ENCODE measurements at regions not wholly inside any gene's neighbourhood (a gene's known extent, or its start where the extent isn't known, plus 50 kb on each side); places are given as distances from the start of the nearest gene placed in this dataset.
"Not testable (repeated sequence)": the region's sequence is repeated elsewhere in the genome, so short reads cannot be mapped to it uniquely, and the experiment has no call there.

- not testable (repeated sequence) for H3K9me3 Mint-ChIP-seq, H3K4me1 Mint-ChIP-seq, DNase-seq, H3K36me3 Mint-ChIP-seq, H3K27ac Mint-ChIP-seq, H3K27me3 Mint-ChIP-seq, H3K4me3 Mint-ChIP-seq
Observed at GRCh38 chr14:105681606-105682185, 155.3 kb downstream of the TMEM121 start.

- H3K4me3 Mint-ChIP-seq, H3K27ac Mint-ChIP-seq, H3K27me3 Mint-ChIP-seq, DNase-seq, H3K4me1 Mint-ChIP-seq, H3K36me3 Mint-ChIP-seq, H3K9me3 Mint-ChIP-seq: not testable (repeated sequence)
Observed at GRCh38 chr14:105682442-105682841, 156.1 kb downstream of the TMEM121 start.

DNA sequence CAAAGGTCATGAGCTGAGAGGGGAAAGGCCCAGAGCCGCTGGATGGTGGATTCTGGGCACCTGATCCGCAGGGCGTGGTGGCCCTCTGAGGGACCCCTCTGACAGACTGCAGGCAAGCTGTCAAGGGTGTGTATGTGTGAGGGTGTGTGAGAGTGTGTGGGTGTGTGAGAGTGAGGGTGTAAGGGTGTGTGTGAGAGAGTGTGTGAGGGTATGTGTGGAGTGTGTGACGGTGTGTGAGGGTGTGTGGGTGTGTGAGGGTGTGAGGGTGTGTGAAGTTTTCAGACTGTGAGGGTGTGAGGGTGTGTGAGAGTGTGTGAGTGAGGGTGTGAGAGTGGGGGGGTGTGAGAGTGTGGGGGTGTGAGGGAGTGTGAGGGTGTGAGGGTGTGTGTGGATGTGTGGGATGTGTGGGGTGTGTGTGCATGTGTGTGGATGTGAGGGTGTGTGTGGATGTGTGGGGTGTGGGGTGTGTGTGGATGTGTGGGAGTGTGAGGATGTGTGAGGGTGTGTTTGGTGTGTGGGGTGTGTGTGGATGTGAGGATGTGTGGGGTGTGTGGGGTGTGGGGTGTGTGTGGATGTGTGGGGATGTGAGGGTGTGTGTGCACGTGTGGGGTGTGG lies 156.7 kb downstream of the TMEM121 start:
- H3K4me3 Mint-ChIP-seq = no peak overlapping the region
- H3K4me1 Mint-ChIP-seq = no peaks in the 10 kb centered on the region
- H3K27ac Mint-ChIP-seq = no peak overlapping the region
- H3K36me3 Mint-ChIP-seq = no peaks in the 10 kb centered on the region
- no peaks in the 10 kb centered on the region for H3K9me3 Mint-ChIP-seq
- peaks cover 4% of the 10 kb centered on the region for H3K27me3 Mint-ChIP-seq
- no peak for DNase-seq

GRCh38 chr14:105684056-105684455 lies 157.7 kb downstream of the TMEM121 start:
- not testable (repeated sequence) for DNase-seq, H3K27me3 Mint-ChIP-seq, H3K4me3 Mint-ChIP-seq, H3K36me3 Mint-ChIP-seq, H3K9me3 Mint-ChIP-seq, H3K27ac Mint-ChIP-seq, H3K4me1 Mint-ChIP-seq

DNA sequence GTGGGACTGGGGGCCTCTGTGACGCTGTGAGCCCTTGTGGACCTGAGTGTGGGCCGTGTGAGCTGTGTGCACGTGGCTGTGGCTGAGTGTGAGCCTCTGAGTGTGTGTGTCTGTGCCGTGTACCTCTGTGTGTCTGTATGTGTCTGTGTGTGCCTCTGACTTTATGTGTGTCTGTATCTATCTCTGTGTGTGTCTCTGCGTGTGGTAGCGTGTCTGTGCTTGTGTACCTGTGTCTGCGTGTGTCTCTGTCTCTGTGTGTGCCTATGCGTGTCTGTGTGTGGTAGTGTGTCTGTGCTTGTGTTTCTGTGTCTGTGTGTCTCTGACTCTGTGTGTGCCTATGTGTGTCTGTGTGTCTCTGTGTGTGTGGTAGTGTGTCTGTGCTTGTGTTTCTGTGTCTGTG lies 158.2 kb downstream of the TMEM121 start:
- not testable (repeated sequence) for DNase-seq, H3K9me3 Mint-ChIP-seq, H3K27me3 Mint-ChIP-seq, H3K4me3 Mint-ChIP-seq, H3K36me3 Mint-ChIP-seq, H3K4me1 Mint-ChIP-seq
- H3K27ac Mint-ChIP-seq = peak overlapping the region; percentile 0

DNA sequence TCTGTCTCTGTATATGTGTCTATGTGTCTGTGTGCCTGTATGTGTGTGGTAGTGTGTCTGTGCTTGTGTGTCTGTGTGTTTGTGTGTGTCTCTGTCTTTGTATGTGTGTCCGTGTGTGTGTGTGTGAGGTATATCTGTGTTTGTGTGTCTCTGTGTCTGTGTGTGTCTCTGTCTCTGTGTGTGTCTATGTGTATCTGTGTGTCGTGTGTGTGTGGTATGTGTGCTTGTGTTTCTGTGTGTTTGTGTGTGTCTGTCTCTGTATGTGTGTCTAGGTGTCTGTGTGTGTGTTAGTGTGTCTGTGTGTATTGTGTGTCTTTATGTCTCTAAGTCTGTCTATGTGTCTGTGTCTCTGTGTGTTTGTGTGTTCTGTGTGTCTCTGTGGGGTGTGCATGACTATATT lies 158.6 kb downstream of the TMEM121 start:
- H3K4me1 Mint-ChIP-seq = no peaks in the 10 kb centered on the region
- peak overlapping the region; percentile 0 for H3K27ac Mint-ChIP-seq
- no peaks in the 10 kb centered on the region for H3K36me3 Mint-ChIP-seq
- H3K4me3 Mint-ChIP-seq = no peak overlapping the region
- H3K9me3 Mint-ChIP-seq = peaks cover 3% of the 10 kb centered on the region
- no peaks in the 10 kb centered on the region for H3K27me3 Mint-ChIP-seq
- no peak for DNase-seq

- H3K4me1 Mint-ChIP-seq, H3K27ac Mint-ChIP-seq, H3K4me3 Mint-ChIP-seq, H3K36me3 Mint-ChIP-seq, DNase-seq, H3K9me3 Mint-ChIP-seq, H3K27me3 Mint-ChIP-seq: not testable (repeated sequence)
Observed at GRCh38 chr14:105685605-105686004, 159.2 kb downstream of the TMEM121 start.

DNA sequence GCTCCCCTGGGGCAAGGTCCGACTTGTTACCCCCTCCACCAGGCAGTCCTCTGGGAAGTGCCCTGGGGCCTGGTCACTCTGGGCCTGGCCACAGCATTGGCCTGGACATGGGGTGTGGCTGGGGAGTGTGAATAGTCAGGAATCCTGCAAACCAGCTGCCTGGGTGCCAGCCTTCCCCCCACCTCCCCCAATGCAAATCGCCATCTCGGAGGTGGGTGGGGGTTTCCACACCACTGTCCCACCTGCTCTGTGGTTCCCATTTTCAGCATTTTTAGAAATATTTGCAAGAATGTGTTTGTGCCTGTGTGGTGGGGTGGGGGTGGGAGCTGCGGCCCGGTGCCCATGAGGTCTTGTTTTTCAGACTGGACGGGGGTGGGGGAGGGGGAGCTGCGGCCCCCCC lies 159.7 kb downstream of the TMEM121 start:
- H3K27ac Mint-ChIP-seq, H3K27me3 Mint-ChIP-seq, H3K4me1 Mint-ChIP-seq, H3K36me3 Mint-ChIP-seq, DNase-seq, H3K4me3 Mint-ChIP-seq: not testable (repeated sequence)
- H3K9me3 Mint-ChIP-seq = peaks cover 13% of the 10 kb centered on the region

DNA sequence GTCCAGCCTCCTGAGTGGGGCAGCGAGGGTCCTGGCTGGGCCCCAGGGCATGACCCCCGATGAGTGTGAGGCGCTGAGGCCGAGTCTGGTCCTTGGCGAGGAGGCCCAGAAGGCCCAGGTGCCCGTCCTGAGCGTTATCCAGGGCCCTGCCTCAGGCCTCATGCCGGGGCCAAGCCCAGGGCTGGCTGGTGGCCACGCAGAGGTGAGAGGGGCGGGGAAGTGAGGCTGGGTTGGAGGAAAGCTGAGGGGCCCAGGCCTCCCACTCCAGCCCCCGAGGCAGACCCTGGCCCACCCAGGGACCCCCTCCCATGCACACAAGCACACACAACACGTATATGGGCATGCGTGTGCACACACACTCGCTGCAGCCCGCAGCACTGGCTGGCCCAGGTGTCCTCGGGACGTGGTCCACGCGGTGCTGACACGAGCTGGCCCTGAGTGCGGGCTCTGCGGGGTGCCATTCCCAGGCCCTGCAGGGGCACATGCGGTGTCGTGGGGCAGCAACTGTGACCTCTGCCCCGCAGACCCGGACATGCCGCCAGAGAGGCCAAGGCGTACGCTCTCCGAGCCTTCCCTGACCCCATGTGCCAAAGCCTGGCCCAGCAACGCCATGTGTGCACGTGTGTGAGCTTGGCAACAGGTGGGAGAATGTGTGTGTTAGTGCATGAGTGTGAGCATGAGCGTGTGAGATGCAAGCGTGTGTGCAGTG lies 160.2 kb downstream of the TMEM121 start:
- H3K4me1 Mint-ChIP-seq, DNase-seq, H3K27me3 Mint-ChIP-seq, H3K4me3 Mint-ChIP-seq, H3K36me3 Mint-ChIP-seq, H3K27ac Mint-ChIP-seq: not testable (repeated sequence)
- peaks cover 13% of the 10 kb centered on the region for H3K9me3 Mint-ChIP-seq

- H3K36me3 Mint-ChIP-seq, H3K4me1 Mint-ChIP-seq, H3K27ac Mint-ChIP-seq, H3K4me3 Mint-ChIP-seq, DNase-seq, H3K27me3 Mint-ChIP-seq: not testable (repeated sequence)
- peaks cover 13% of the 10 kb centered on the region for H3K9me3 Mint-ChIP-seq
Observed at GRCh38 chr14:105687171-105688022, 161.0 kb downstream of the TMEM121 start.

GRCh38 chr14:105688023-105688351 lies 161.6 kb downstream of the TMEM121 start:
- peaks cover 13% of the 10 kb centered on the region for H3K9me3 Mint-ChIP-seq
- H3K36me3 Mint-ChIP-seq, H3K4me1 Mint-ChIP-seq, H3K27me3 Mint-ChIP-seq, H3K4me3 Mint-ChIP-seq, DNase-seq, H3K27ac Mint-ChIP-seq: not testable (repeated sequence)

- H3K4me3 Mint-ChIP-seq, H3K27me3 Mint-ChIP-seq, H3K4me1 Mint-ChIP-seq, DNase-seq, H3K36me3 Mint-ChIP-seq, H3K27ac Mint-ChIP-seq: not testable (repeated sequence)
- H3K9me3 Mint-ChIP-seq = peaks cover 14% of the 10 kb centered on the region
Observed at GRCh38 chr14:105688664-105689221, 162.4 kb downstream of the TMEM121 start.

- Mint-ChIP-seq H3K4me3 (no peak overlapping the region), H3K27me3 (peaks cover 9% of the 10 kb centered on the region), H3K9me3 (peaks cover 17% of the 10 kb centered on the region), H3K4me1 (no peaks in the 10 kb centered on the region), H3K27ac (no peak overlapping the region), H3K36me3 (no peaks in the 10 kb centered on the region)
- no peak for DNase-seq
Observed at GRCh38 chr14:105689722-105690121, 163.3 kb downstream of the TMEM121 start.

DNA sequence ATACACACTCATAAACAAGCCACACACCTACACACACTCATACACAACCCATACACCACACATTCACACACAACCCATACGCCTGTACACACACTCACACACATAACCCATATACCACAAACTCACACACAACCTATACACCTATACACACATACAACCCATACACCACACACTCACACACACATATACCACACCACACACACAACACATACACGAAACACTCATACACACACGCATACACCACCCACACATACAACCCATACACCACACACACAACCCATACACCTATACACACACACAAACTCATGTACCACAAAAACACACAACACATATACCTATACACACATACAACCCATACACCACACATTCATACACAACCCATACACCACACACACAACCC lies 164.3 kb downstream of the TMEM121 start:
- H3K27me3 Mint-ChIP-seq = peaks cover 17% of the 10 kb centered on the region
- H3K36me3 Mint-ChIP-seq = no peaks in the 10 kb centered on the region
- no peak overlapping the region for H3K4me3 Mint-ChIP-seq
- H3K9me3 Mint-ChIP-seq = peaks cover 17% of the 10 kb centered on the region
- H3K27ac Mint-ChIP-seq = no peak overlapping the region
- DNase-seq = no peak
- no peaks in the 10 kb centered on the region for H3K4me1 Mint-ChIP-seq

Measured in activated naive CD8-positive, alpha-beta T cell treated with anti-CD3 and anti-CD28 coated beads for 36 hours (primary cell).